OCI-LY3 (cell line): ENCODE measurements at regions not wholly inside any gene's neighbourhood (a gene's known extent, or its start where the extent isn't known, plus 50 kb on each side); places are given as distances from the start of the nearest gene placed in this dataset.

Experiments used
- CTCF ChIP-seq: fragments of 200-600, 300-600 bp; sonication (generic); IDR thresholded peaks from 2 replicates; pipeline ENCODE4 v1.5.1; 2014; ENCODE audit warnings: antibody characterized with exemption, low read length, low read depth
- EZH2phosphoT487 ChIP-seq: fragments of 200-600 bp; shearing (Covaris generic); IDR thresholded peaks from 2 replicates; pipeline ENCODE4 v1.6.1; 2018; ENCODE audit warnings: antibody characterized with exemption, mixed run types, low read depth

DNA sequence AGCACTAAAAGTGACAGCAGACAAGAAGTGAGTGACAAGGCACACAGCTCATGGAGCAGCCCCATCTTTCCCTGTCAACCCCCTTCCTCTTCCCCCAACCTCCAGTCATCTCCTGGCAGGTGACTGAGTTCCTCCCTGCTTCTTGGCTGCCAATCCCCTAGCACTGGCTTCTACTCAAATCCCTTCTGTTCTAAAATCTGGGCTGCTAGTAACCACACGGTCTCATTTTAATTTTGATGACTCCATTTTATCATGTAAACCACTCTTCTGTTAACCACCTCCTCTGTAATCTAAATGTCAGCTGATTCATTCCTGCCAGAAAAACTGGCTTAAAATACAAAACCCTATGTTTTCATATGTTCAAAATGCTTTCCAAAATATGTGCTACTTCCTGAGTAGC is 419.8 kb upstream of the MON1B start:
- TF ChIP-seq CTCF: no peak
- TF ChIP-seq EZH2phosphoT487: no peak
